ENCODE measurements at regions not wholly inside any gene's neighbourhood (a gene's known extent, or its start where the extent isn't known, plus 50 kb on each side); places are given as distances from the start of the nearest gene placed in this dataset.

GRCh38 chr6:109315341-109316110 is 66.7 kb downstream of the CD164 start:
- no peak for DNase-seq

GRCh38 chr6:109314313-109314712 is 68.0 kb downstream of the CD164 start:
- no peak for DNase-seq

GRCh38 chr6:109313139-109313538 is 69.1 kb downstream of the CD164 start:
- peak; percentile 24 for DNase-seq

- no peak for DNase-seq
These were observed 70.8 kb downstream of the CD164 start for GRCh38 chr6:109311471-109311870.

- no peak for DNase-seq
These were observed 72.3 kb downstream of the CD164 start for GRCh38 chr6:109309917-109310316.

- no peak for DNase-seq
These were observed 74.2 kb downstream of the CD164 start for GRCh38 chr6:109308018-109308492.

GRCh38 chr6:109306733-109307132 is 75.5 kb downstream of the CD164 start:
- DNase-seq: no peak

GRCh38 chr6:109305028-109305427 is 77.2 kb downstream of the CD164 start:
- DNase-seq: no peak

- DNase-seq: no peak
These were observed 77.8 kb downstream of the CD164 start for GRCh38 chr6:109304284-109305015.

GRCh38 chr6:109303640-109304283 is 78.5 kb downstream of the CD164 start:
- DNase-seq: no peak

GRCh38 chr6:109303164-109303563 is 79.1 kb downstream of the CD164 start:
- no peak for DNase-seq

- no peak for DNase-seq
These were observed 80.1 kb downstream of the CD164 start for GRCh38 chr6:109302176-109302575.

- DNase-seq: no peak
These were observed 80.8 kb downstream of the CD164 start for GRCh38 chr6:109301418-109301817.

GRCh38 chr6:109300874-109301273 is 81.4 kb downstream of the CD164 start:
- no peak for DNase-seq

GRCh38 chr6:109299776-109300564 is 82.3 kb downstream of the CD164 start:
- DNase-seq: peak; percentile 18

GRCh38 chr6:109299265-109299607 is 83.0 kb downstream of the CD164 start:
- no peak for DNase-seq

- DNase-seq: no peak
These were observed 83.5 kb downstream of the CD164 start for GRCh38 chr6:109298605-109299264.

GRCh38 chr6:109297406-109298110 is 84.7 kb downstream of the CD164 start:
- no peak for DNase-seq

- DNase-seq: no peak
These were observed 85.3 kb downstream of the CD164 start for GRCh38 chr6:109296971-109297372.

GRCh38 chr6:109296452-109296851 is 85.8 kb downstream of the CD164 start:
- no peak for DNase-seq

- DNase-seq: no peak
These were observed 86.5 kb downstream of the CD164 start for GRCh38 chr6:109295774-109296156.
